H9 (cell line): ENCODE measurements at regions not wholly inside any gene's neighbourhood (a gene's known extent, or its start where the extent isn't known, plus 50 kb on each side); places are given as distances from the start of the nearest gene placed in this dataset.

Source experiments
- DNase-seq: peaks from one replicate; pipeline ENCODE4 v3.0.0-alpha.2; 2017
- H2AFZ ChIP-seq: one replicate; pipeline ENCODE4 v1.6.1; 2013; ENCODE audit warnings: mild to moderate bottlenecking, low read length, control low read depth, moderate library complexity
- H2AK5ac ChIP-seq: 2 replicates; pipeline ENCODE4 v1.6.1; 2013; ENCODE audit warnings: low read length, control low read depth, mixed read lengths; ENCODE audit not compliant: insufficient read length
- H2BK120ac ChIP-seq: one replicate; pipeline ENCODE4 v1.6.1; 2013; ENCODE audit warnings: low read depth, mild to moderate bottlenecking, low read length, control low read depth, inconsistent platforms; ENCODE audit not compliant: poor library complexity, severe bottlenecking
- H2BK12ac ChIP-seq: 2 replicates; pipeline ENCODE4 v1.6.1; 2013; ENCODE audit warnings: low read length, control low read depth, mixed read lengths, low read depth; ENCODE audit not compliant: insufficient read length
- H2BK15ac ChIP-seq: 2 replicates; pipeline ENCODE4 v1.6.1; 2013; ENCODE audit warnings: low read depth, low read length, control low read depth
- H2BK20ac ChIP-seq: one replicate; pipeline ENCODE4 v1.6.1; 2013; ENCODE audit warnings: low read depth, mild to moderate bottlenecking, low read length, control low read depth, inconsistent platforms; ENCODE audit not compliant: poor library complexity, severe bottlenecking
- H2BK5ac ChIP-seq: 2 replicates; pipeline ENCODE4 v1.6.1; 2013; ENCODE audit warnings: low read length, control low read depth, mixed read lengths; ENCODE audit not compliant: insufficient read length
- H3K14ac ChIP-seq: 2 replicates; pipeline ENCODE4 v1.6.1; 2013; ENCODE audit warnings: low read length, control low read depth; ENCODE audit not compliant: insufficient read depth
- H3K18ac ChIP-seq: 2 replicates; pipeline ENCODE4 v1.6.1; 2013; ENCODE audit warnings: low read depth, mild to moderate bottlenecking, mixed read lengths, low read length, control low read depth; ENCODE audit not compliant: insufficient read length
- H3K23ac ChIP-seq: 2 replicates; pipeline ENCODE4 v1.6.1; 2013; ENCODE audit warnings: low read length, control low read depth, mixed read lengths, low read depth; ENCODE audit not compliant: insufficient read length
- H3K23me2 ChIP-seq: 2 replicates; pipeline ENCODE4 v1.6.1; 2013; ENCODE audit warnings: low read depth, mild to moderate bottlenecking, mixed read lengths, low read length, control low read depth; ENCODE audit not compliant: insufficient read length, poor library complexity, severe bottlenecking
- H3K27ac ChIP-seq: 2 replicates; pipeline ENCODE4 v1.5.1; 2013; ENCODE audit warnings: low read length, control low read depth, mixed read lengths, low read depth; ENCODE audit not compliant: insufficient read length
- H3K27me3 ChIP-seq: 2 replicates; pipeline ENCODE4 v1.6.1; 2013; ENCODE audit warnings: low read length, control low read depth, inconsistent platforms; ENCODE audit not compliant: insufficient read depth
- H3K4ac ChIP-seq: 2 replicates; pipeline ENCODE4 v1.6.1; 2013; ENCODE audit warnings: low read depth, mild to moderate bottlenecking, control low read depth, inconsistent platforms, low read length, moderate library complexity
- H3K4me1 ChIP-seq: 2 replicates; pipeline ENCODE4 v1.6.1; 2013; ENCODE audit warnings: low read length, control low read depth, inconsistent platforms; ENCODE audit not compliant: insufficient read depth
- H3K4me2 ChIP-seq: 2 replicates; pipeline ENCODE4 v1.6.1; 2013; ENCODE audit warnings: low read length, control low read depth, mixed read lengths; ENCODE audit not compliant: insufficient read length, insufficient read depth
- H3K56ac ChIP-seq: 2 replicates; pipeline ENCODE4 v1.6.1; 2013; ENCODE audit warnings: low read depth, mild to moderate bottlenecking, mixed read lengths, low read length, control low read depth; ENCODE audit not compliant: insufficient read length
- H3K79me1 ChIP-seq: 2 replicates; pipeline ENCODE4 v1.6.1; 2013; ENCODE audit warnings: low read depth, mild to moderate bottlenecking, moderate library complexity, low read length, control low read depth, inconsistent platforms; ENCODE audit not compliant: insufficient read depth, poor library complexity, severe bottlenecking
- H3K79me2 ChIP-seq: 2 replicates; pipeline ENCODE4 v1.6.1; 2013; ENCODE audit warnings: low read length, control low read depth, inconsistent platforms; ENCODE audit not compliant: insufficient read depth
- H3K9ac ChIP-seq: 2 replicates; pipeline ENCODE4 v1.6.1; 2013; ENCODE audit warnings: low read length, control low read depth, mixed read lengths; ENCODE audit not compliant: insufficient read length; ENCODE audit errors: extremely low read depth
- H3K9me3 ChIP-seq: one replicate; pipeline ENCODE4 v1.6.1; 2013; ENCODE audit warnings: low read depth, low read length, inconsistent platforms; ENCODE audit not compliant: control insufficient read depth
- H3T11ph ChIP-seq: one replicate; pipeline ENCODE4 v1.6.1; 2013; ENCODE audit warnings: mild to moderate bottlenecking, low read length, control low read depth, inconsistent platforms
- H4K20me1 ChIP-seq: one replicate; pipeline ENCODE4 v1.6.1; 2013; ENCODE audit not compliant: control insufficient read depth, insufficient read length, insufficient read depth
- H4K5ac ChIP-seq: 2 replicates; pipeline ENCODE4 v1.6.1; 2013; ENCODE audit warnings: low read depth, mild to moderate bottlenecking, mixed read lengths, low read length, control low read depth; ENCODE audit not compliant: insufficient read length
- H4K8ac ChIP-seq: replicated peaks from 2 replicates; pipeline ENCODE4 v1.6.1; 2013; ENCODE audit warnings: low read length, control low read depth, mixed read lengths, low read depth; ENCODE audit not compliant: insufficient read length
- H4K91ac ChIP-seq: 2 replicates; pipeline ENCODE4 v1.6.1; 2013; ENCODE audit warnings: low read depth, mild to moderate bottlenecking, moderate library complexity, mixed read lengths, low read length, control low read depth; ENCODE audit not compliant: insufficient read length
- H3K27ac Mint-ChIP-seq, 3 experiments: 2 replicates in 2 of 3; 3 replicates in 1 of 3; pipeline ENCODE4 v1.8.0; 2020 to 2021; ENCODE audit warnings: mixed read lengths in 3 of 3, mild to moderate bottlenecking in 1 of 3, moderate library complexity in 1 of 3
- H3K27me3 Mint-ChIP-seq: 2 replicates; pipeline ENCODE4 v1.8.0; 2021; ENCODE audit warnings: low read depth, mild to moderate bottlenecking, moderate library complexity, mixed read lengths
- H3K36me3 Mint-ChIP-seq, 3 experiments: 2 replicates in 2 of 3; 3 replicates in 1 of 3; pipeline ENCODE4 v1.8.0; 2020 to 2021; ENCODE audit warnings: low read depth in 3 of 3, mixed read lengths in 3 of 3; ENCODE audit not compliant: insufficient read depth in 1 of 3
- H3K4me1 Mint-ChIP-seq, 2 experiments: 2 replicates each; pipeline ENCODE4 v1.8.0; 2020; ENCODE audit warnings: mixed read lengths in 2 of 2
- H3K4me3 Mint-ChIP-seq, 2 experiments: 2 replicates in 1 of 2; 3 replicates in 1 of 2; pipeline ENCODE4 v1.8.0; 2020 to 2021; ENCODE audit warnings: mild to moderate bottlenecking in 2 of 2, mixed read lengths in 2 of 2, moderate library complexity in 1 of 2
- H3K9me3 Mint-ChIP-seq, 2 experiments: 2 replicates in 1 of 2; 3 replicates in 1 of 2; pipeline ENCODE4 v1.8.0; 2020; ENCODE audit warnings: mild to moderate bottlenecking in 2 of 2, mixed read lengths in 2 of 2, moderate library complexity in 1 of 2
- WGBS: extraction: QIAGEN DNeasy Blood & Tissue Kit; methylation state at CpG from one replicate; pipeline ENCODE4 v1.1.7; 2013; ENCODE audit warnings: missing lambda C conversion rate, low lambda C conversion rate, mixed read lengths; ENCODE audit not compliant: insufficient read length; ENCODE audit errors: extremely low coverage; 5-methylcytosine and 5-hydroxymethylcytosine counted together
- TF ChIP-seq, protein P1 (sequence below): fragments of 200-600 bp; sonication (generic); conservative IDR thresholded peaks from 3 replicates; pipeline ENCODE4 v1.8.0; 2021; ENCODE audit warnings: antibody characterized with exemption, mild to moderate bottlenecking

DNA sequence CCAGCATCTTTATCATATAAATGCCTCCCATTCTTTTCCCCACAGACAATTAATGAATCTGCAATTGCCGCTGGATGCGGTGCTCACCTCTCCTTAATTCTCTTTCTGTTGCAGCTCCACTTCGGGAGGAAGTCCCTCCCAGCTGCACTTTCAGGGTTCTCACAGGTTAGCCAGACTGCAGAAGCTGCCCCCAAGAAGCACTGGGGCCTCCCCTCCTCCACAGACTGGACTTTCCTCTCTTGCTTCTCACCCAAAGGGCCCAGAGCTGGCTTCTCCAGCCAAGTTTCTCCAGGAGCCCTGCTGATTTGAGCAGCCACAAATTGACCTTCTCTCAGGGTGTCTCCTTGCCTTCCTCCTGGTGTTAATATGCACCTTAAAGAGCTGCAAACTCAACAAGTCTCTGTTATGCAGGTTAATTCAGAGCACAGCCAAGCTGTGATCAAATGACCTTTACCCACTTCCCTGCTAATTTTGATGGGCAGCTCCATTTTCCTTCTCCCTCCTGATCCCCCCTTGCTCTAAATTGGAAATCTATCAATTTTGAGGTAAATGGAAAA, 298.9 kb downstream of the BUD13 start:
- no peaks in the 10 kb centered on the region for H4K20me1 ChIP-seq
- H3K9me3 ChIP-seq, result no peaks in the 10 kb centered on the region
- no peak overlapping the region for H4K91ac ChIP-seq
- Mint-ChIP-seq H3K27me3 (peaks cover 18% of the 10 kb centered on the region), H3K36me3 (peaks cover 12 to 18% (median 13%) of the 10 kb centered on the region in 3 experiments), H3K9me3 (peaks cover 13 to 21% of the 10 kb centered on the region in 2 experiments), H3K4me1 (peaks cover 19 to 20% of the 10 kb centered on the region in 2 experiments), H3K4me3 (peak overlapping the region in 1 of 2 experiments; percentile 47; a peak in 3 of 5 replicates), H3K27ac (peak overlapping the region in 2 of 3 experiments; percentile 12 to 17; a peak in 2 of 7 replicates)
- no peak overlapping the region for H2BK12ac ChIP-seq
- peaks cover 4% of the 10 kb centered on the region; the same call in 1 of the 2 replicates for H3K4me1 ChIP-seq
- peak; percentile 50 for DNase-seq
- no peak overlapping the region for H3K4ac ChIP-seq
- H3K79me1 ChIP-seq, result no peaks in the 10 kb centered on the region
- no peak overlapping the region for H3T11ph ChIP-seq
- H3K4me2 ChIP-seq, result no peak overlapping the region
- no peak overlapping the region for H3K27ac ChIP-seq
- no peaks in the 10 kb centered on the region for H3K23me2 ChIP-seq
- WGBS, result no CpG with 5 or more reads among the region's 3 CpGs
- H3K79me2 ChIP-seq, result no peaks in the 10 kb centered on the region
- H3K23ac ChIP-seq, result no peak overlapping the region
- no peak overlapping the region for H4K8ac ChIP-seq
- no peak overlapping the region for H3K18ac ChIP-seq
- H4K5ac ChIP-seq, result no peak overlapping the region
- no peak overlapping the region for H2BK20ac ChIP-seq
- no peak overlapping the region for H3K14ac ChIP-seq
- H2BK120ac ChIP-seq, result no peak overlapping the region
- no peak overlapping the region for H3K9ac ChIP-seq
- H2BK5ac ChIP-seq, result no peak overlapping the region
- no peaks in the 10 kb centered on the region; the same call in 1 of the 2 replicates for H3K27me3 ChIP-seq
- H2BK15ac ChIP-seq, result no peak overlapping the region
- H2AK5ac ChIP-seq, result no peak overlapping the region
- TF ChIP-seq, protein P1, sequence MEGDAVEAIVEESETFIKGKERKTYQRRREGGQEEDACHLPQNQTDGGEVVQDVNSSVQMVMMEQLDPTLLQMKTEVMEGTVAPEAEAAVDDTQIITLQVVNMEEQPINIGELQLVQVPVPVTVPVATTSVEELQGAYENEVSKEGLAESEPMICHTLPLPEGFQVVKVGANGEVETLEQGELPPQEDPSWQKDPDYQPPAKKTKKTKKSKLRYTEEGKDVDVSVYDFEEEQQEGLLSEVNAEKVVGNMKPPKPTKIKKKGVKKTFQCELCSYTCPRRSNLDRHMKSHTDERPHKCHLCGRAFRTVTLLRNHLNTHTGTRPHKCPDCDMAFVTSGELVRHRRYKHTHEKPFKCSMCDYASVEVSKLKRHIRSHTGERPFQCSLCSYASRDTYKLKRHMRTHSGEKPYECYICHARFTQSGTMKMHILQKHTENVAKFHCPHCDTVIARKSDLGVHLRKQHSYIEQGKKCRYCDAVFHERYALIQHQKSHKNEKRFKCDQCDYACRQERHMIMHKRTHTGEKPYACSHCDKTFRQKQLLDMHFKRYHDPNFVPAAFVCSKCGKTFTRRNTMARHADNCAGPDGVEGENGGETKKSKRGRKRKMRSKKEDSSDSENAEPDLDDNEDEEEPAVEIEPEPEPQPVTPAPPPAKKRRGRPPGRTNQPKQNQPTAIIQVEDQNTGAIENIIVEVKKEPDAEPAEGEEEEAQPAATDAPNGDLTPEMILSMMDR, result no peak
- no peak overlapping the region for H3K56ac ChIP-seq
- no peak overlapping the region for H2AFZ ChIP-seq
